Hematopoietic multipotent progenitor cell treated with erythropoietin and hydrocortisone succinate and interleukin-3 and kit ligand, for 4 days (in vitro differentiated cells): ENCODE measurements at regions not wholly inside any gene's neighbourhood (a gene's known extent, or its start where the extent isn't known, plus 50 kb on each side); places are given as distances from the start of the nearest gene placed in this dataset.
A peak's percentile ranks its signal among the peaks of the same experiment; 100 is the strongest.
"Not testable (repeated sequence)": the region's sequence is repeated elsewhere in the genome, so short reads cannot be mapped to it uniquely, and the experiment has no call there.

ENCODE experiments used
- DNase-seq: peaks from one replicate; pipeline ENCODE4 v3.0.0-alpha.2; 2015

DNA sequence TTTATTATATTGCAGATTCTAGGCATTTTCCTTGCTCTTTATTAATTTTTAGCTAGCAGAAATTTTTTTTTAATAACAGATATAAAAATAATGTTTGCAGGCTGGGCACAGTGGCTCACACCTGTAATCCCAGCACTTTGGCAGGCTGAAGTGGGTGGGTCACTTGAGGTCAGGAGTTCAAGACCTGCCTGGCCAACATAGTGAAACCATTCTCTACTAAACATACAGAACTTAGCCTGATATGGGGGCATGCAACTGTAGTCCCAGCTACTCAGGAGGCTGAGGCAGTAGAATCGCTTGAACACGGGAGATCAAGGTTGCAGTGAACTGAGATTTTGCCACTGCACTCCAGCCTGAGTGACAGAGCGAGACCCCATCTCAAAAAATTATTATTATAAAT is 304.6 kb upstream of the KCND2 start:
- DNase-seq, result not testable (repeated sequence)

DNA sequence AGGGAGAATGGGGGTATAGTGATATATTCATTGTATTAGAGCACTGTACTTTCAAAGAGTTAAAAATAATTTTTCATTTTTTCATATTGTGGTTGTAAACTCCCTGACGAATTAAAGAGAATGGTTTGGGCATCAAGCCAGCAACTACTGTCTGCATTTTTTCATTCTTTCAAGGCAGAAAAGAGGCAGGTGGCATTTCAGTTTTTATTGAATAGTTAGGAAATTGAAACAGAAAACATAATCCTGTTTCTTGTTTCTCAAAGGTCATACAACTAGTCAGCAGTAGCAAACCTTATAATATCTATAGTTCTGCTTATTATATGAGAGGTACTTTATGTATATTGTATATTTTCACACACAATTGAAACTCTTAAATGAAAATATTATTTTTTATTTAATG is 303.9 kb upstream of the KCND2 start:
- DNase-seq, result no peak

DNA sequence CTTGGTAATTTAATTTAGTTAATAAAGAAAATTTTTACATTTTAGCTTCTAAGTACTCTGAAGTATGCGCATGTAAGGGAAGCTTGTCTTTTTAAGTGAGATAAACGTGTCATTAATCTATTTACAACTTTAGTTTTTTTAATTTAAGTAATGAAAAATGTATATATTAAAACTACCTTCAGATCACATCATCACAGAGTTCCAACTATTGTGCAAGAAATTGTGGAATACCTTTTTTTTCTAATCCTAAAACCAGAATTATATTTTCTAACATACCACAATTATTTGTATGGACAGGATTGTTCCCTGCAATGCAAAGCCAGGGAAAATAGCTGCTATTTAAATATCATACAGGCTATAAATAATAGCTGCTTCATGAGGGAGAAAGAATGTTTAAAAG is 303.2 kb upstream of the KCND2 start:
- no peak for DNase-seq

DNA sequence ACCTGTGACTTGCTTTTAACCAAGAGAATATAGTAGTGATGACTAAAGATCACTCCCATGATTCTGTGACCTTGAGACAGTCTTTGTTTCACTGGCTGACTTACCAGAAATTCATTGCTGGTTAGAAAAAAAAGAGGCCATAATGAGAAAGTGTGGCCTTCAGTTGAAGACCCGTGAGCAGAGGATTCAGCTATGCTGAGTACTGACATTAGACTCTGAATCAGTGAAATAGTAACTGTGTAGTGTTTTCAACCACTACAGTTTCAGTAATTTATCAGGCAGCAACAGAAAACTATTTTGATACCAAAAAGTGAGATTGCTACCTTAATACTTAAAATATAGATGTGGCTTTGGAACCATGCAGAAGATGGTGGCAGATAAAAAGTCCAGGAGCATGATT is 298.0 kb upstream of the KCND2 start:
- no peak for DNase-seq

DNA sequence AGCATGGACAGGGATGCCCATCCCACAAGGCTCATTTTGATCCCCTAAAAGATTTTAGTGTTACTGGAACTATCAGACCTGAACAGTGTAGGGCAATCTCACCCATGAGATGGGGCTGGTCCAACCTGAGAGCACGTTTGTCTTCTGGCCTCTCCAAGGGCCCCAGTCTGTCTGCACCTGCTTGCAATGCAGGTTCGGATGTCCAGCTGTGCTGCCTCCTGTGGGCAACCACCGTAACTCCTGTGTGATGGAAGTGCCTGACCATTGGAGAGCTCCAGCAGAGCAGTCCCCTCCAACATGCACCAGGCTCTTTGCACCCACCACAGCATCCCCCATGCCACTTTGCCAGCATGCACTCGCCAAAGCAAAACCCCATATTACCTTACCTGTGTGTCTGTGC is 290.1 kb upstream of the KCND2 start:
- no peak for DNase-seq

DNA sequence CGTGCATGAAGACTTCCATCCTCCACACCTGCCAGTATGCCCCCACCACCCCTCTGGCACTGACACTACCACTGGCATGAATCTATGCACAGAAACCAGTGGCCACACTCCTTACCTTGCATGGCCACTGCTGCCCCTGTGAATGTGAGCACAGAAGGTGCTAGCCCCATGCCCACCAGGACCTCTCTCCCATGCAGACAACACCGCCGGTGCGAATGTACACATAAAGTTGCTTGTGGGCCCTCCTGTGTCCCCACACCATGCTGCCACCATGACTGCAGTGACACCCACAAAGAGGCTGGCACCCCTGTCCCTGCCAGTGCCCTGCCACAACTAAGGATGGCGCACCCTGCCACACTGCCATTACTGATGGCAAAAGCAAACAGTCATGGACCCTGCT is 289.5 kb upstream of the KCND2 start:
- no peak for DNase-seq

DNA sequence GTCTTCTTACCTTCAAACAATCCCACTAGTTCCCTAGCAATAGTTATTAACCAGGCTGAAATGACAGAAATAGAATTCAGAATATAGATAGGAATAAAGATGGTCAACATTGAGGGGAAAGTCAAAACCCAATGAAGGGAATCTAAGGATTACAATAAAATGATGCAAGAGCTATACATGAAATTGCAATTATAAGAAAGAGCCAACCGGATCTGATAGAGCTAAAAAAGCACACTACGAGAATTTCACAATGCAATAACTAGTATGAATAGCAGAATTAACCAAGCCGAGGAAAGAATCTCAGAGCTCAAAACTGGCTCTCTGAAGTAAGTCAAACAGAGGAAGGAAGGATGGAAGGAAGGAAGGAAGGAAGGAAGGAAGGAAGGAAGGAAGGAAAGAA is 288.7 kb upstream of the KCND2 start:
- DNase-seq, result no peak

DNA sequence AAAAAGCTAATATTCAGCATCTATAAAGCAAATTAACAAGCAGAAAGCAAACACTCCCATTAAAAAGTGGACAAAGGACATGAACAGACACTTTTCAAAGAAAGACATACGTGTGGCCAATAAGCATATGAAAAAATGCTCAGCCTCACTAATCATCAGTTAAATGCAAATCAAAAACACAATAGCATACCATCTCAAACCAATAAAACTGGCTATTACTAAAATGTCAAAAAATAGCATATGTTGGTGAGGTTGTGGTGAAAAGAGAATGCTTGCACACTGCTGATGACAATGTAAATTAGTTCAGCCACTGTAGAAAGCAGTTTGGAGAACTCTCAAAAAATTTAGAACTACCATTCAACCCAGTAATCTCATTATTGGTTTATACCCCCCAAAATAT is 284.6 kb upstream of the KCND2 start:
- no peak for DNase-seq

DNA sequence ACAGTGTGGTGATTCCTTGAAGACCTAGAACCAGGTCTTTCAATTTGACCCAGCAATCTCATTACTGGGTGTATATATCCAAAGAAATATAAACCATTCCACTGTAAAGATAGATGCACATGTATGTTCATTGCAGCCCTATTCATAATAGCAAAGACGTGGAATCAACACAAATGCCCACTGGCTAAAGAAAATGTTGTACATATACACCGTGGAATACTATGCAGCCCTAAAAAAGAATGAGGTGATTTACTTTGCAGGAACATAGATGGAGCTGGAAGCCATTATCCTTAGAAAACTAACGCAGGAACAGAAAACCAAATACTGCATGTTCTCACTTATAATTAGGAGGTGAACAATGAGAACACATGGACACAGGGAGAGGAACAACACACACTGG is 278.0 kb upstream of the KCND2 start:
- DNase-seq, result no peak

DNA sequence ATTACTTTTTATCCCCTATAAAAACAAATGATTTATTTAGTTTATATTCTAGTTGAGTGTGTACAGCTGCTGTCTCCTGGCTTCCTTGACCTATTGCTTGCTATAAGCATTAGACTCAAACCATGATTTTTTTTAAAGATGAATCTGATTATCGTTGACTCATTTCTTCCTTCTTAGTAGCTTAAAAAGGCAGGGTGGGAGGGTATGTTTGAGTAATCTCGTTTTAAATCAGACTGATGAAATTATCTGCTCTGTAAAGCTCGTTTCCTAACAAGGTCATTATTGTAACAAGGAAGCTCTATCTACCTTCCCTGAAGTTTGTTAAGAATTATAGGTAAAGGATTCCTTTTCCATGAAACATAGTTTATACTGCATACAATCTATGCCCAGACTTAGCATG is 276.3 kb upstream of the KCND2 start:
- no peak for DNase-seq

DNA sequence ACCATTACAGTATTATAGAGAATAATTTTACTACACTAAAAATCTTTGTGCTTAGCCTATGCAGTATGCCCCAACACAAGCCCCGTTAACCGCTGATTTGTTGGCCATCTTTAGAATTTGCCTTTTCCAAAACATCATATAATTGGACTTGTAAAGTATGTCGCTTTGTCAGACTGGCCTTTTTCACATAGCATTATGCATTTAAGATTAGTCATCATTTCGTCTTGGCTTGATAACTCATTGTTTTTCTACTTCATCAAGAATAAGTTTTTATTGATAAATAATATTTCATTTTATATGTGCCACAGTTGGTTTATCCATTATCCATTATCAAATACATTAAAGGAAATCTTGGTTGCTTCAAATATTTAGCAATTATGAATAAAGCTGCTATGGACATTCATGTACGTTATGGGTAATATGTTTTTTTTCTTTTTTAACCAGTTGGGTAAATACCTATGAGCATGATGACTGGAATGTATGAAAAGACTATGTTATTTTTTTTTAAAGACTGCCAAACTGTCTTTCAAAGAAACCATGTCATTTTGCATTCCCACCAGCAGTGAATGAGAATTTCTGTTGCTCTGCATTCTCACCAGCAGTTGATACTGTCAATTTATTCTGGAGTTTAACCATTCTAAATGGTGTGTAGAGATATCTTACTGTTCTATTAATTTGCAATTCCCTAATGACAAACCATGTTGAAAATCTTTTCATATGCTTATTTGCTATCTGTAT is 273.1 kb upstream of the KCND2 start:
- DNase-seq, result no peak

DNA sequence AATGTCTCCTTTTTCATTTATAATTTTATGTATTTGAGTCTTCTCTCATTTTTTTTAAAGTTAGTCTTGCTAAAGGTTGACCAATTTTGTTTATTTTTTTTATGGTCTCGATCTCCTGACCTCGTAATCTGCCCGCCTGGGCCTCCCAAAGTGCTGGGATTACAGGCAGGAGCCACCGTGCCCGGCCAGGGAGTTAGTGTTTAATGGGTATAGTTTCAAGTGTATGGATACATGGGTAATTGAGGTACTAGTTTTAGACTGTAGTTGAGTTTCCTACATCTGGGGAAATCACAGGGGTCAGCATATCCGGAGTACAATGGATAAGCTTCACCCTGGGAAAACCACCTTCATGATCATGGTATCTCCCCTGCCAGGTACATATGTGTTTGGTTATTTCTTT is 267.3 kb upstream of the KCND2 start:
- no peak for DNase-seq

DNA sequence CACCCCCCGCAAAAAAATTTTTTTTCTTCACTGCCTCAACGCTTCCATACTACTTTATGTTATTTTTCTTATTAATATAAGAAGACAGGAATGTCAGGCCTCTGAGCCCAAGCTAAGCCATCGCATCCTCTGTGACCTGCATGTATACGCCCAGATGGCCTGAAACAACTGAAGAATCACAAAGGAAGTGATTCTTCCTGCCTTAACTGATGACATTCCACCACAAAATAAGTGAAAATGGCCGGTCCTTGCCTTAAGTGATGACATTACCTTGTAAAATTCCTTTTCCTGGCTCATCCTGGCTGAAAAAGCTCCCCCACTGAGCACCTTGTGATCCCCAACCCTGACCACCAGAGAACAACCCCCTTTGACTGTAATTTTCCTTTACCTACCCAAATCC is 258.7 kb upstream of the KCND2 start:
- not testable (repeated sequence) for DNase-seq

DNA sequence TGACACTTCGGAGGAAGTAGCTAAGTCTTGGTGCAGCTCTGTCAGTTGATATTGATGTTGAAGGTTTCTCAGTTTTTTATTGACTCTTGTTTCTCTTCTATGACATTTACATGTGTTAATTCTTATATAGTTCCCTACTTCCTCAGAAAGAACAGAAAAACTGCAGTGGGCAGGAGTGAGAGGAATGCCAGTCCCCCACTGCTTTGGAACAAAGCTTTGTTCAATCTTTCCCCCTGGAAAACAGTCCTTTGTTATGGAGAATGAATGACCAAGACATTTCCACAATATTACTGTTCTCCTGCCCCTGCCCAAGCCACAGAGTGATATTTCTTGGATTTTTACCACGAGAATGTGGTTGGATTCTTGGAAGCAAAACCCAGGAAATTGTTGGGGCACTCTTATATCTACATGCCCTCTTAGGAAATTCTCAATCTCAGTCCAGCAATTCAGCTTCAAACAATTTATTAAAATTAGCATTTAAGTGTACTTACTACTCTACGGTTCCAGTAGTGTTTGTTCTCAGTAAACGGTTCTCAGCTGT is 258.0 kb upstream of the KCND2 start:
- DNase-seq, result no peak

DNA sequence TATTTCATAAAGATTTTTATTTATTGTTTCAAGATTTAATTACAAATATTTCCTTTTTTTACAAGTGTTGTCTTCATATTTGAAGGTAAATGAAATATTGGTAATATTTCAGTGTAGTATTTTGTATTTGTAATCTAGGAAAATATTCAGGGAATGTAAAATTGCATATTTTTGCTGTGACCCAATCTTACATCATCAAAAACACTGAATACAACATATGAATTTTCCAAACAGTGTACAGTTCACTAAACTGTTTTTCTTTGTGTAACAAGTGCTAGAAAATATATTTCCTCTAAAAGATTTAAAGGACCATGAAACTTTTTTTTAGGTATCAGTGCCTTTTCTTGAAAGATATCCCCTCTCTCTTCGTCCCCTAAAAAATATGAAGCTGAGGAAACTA is 251.9 kb upstream of the KCND2 start:
- no peak for DNase-seq

DNA sequence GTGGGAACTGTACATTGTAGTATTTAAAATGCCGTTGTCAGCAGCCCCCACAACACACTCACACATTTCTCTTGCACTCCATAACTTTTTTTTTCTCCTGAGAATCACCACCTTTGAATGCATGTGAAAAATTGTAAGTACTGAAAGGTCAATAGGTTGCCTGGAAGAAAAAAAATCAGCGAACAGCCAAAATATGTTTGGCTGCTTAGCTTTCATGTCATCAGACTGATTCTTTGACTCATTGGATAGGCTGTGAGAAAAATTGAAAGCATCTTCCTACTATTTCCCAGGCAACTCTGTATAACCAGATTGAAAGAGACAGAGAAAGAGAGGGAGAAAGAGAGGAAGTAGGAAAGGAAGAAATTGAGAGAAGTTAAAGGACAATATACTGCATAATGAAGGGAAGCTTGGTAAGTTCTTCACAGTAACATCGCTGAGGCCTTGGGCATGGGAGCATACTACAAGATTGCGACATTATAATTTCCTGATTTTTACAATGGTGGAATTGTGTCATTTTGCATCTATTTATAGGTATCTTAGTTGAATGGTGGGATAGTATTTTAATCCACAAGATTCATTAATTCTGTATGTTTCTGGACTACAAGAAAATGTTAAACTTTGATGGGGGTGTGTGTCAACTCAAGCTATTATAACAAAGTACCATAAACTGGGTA is 249.3 kb upstream of the KCND2 start:
- DNase-seq, result no peak

DNA sequence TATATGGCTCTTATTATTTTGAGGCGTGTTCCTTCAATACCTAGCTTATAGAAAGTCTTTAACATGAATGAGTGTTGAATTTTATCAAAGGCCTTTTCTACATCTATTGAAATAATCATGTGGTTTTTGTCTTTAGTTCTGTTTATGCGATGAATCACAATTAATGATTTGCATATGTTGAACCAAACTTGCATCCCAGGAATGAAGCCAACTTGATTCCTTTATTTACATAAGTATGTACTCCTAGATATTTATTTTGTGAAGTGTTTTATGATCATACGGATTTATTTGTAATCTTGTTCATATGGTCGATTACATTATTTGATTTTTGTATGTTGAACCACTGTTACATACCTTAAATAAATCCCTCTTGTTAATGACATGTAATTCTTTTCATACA is 244.3 kb upstream of the KCND2 start:
- no peak for DNase-seq

DNA sequence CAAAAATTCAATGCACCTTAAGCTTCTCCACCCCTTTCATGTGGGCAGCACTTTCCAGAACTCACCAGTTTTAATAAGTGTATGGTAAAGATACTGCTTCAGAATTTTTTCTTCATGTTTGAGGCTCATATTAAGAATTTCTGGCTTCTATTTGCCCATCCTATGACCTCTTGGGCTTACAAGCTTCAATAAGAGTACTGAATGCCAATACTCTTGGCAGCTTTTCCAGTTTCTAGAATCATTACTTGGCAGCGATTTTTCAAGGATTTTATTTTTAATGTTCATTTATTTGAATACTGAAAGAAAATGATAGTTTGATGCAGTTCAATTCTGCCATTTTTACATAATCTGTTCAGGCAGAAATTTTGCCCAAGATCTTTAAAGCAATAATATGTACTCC is 242.1 kb upstream of the KCND2 start:
- no peak for DNase-seq

DNA sequence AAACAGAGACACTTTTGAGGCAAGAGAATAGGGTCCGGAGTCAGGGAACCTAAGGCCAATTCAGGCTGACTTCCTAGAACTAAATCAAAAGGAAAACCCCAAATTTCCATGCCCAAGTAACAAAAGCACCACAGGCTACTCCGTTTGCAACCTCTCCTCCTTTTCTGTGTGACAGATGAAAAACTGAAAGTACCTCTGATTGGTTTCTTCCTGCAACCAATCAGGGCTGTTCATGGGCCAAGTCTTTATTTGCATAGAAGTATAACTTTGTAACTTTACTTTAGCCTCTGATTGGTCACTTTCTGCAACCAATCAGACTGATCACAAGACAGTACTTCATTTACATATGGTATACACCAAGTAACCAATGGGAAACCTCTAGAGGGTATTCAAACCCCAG is 239.9 kb upstream of the KCND2 start:
- DNase-seq, result no peak

DNA sequence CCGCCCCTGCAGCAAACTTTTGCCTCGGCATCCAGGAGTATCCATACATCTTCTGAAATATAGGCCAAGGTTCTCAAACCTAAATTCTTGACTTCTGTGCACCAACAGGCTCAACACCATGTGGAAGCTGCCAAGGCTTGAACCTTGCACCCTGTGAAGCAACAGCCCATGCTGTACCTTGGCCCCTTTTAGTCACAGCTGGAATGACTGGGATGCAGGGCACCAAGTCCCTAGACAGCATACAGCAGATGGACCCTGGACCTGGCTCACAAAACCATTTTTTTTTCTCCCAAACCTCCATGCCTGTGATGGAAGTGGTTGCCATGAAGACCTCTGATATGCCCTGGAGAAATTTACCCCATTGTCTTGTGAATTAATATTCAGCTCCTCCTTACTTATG is 233.8 kb upstream of the KCND2 start:
- DNase-seq, result no peak

DNA sequence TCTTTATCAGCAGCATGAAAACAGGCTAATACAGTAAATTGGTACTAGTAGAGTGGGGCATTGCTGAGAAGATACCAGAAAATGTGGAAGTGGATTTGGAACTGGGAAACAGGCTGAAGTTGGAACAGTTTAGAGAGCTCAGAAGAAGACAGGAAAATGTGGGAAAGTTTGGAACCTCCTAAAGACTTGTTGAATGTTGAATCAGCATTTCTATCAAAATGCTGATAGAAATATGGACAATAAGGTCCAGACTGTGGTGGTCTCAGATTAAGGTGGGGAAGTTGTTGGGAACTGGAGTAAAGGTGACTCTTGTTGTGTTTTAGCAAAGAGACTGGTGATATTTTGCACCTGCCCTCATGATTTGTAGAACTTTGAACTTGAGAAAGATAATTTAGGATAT is 231.2 kb upstream of the KCND2 start:
- no peak for DNase-seq

DNA sequence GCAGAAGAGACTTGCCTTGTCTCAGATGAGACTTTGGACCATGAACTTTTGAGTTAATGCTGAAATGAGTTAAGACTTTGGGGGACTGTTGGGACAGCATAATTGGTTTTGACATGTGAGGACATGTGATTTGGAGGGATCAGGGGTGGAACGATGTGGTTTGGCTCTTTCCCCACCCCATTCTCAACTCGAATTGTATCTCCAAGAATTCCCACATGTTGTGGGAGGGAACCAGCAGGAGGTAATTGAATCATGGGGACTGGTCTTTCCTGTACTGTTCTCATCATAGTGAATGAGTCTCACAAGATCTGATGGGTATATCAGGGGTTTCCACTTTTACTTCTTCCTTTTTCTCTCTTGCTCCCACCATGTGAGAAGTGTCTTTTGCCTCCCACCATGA is 229.7 kb upstream of the KCND2 start:
- DNase-seq, result no peak

DNA sequence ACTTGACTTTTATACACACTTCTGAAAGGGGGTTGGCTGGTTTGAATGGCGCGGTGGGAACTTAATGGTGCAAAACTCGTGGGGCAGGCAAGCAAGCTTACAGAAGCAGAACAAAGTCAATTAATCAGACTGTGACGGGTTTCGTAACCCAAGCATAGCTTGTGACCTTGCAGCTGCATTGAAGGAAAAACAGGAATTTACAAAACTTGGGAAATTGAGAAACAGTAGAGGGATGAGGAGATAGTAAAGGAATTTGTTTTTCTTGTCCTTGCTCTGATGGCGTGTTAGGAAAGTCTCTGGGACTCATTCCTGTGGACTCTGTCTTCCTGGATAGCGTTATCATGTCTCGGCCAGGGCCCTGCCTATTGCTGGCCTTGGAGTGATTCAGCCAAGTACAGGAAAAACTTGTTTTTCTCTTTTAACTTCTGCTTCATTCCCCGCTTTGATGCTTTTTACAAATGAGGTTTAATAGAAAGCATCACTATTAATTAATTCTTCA is 220.0 kb upstream of the KCND2 start:
- DNase-seq, result no peak

DNA sequence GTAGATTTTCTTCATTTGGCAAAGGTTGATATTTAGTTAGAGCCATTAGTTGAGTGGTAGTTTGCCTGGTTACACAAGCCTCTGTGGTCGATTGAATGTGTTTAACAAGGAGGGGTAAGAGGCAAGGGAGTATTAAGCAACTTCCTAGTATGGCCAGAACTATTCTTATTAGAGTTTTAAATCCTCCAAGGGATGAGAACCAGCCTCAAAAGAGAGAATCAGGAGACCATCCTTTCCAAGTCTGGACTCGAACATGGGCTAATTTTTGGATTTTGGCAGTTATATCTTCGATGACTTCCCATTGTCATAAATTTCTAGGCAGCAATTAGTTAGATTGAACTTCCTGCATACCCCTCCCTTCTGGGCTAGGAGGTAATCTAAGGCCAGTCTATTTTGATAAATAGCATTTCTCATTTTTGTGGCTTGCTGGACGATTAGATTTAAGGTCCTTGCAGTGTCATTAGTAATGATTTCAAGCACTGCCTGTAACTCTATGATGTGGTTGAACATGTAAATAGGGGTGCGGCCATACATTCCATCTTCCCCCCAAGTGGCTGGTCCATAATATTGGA is 219.5 kb upstream of the KCND2 start:
- DNase-seq, result peak; percentile 2
